GM18909 (cell line): ENCODE measurements at regions not wholly inside any gene's neighbourhood (a gene's known extent, or its start where the extent isn't known, plus 50 kb on each side); places are given as distances from the start of the nearest gene placed in this dataset.
"Not testable (repeated sequence)": the region's sequence is repeated elsewhere in the genome, so short reads cannot be mapped to it uniquely, and the experiment has no call there.

ENCODE experiments used
- ATAC-seq: cut with Tn5 transposase; IDR thresholded peaks from one replicate; pipeline ENCODE4 v1.9.1; 2021; ENCODE audit warnings: mild to moderate bottlenecking; ENCODE audit not compliant: unreplicated experiment, poor library complexity

DNA sequence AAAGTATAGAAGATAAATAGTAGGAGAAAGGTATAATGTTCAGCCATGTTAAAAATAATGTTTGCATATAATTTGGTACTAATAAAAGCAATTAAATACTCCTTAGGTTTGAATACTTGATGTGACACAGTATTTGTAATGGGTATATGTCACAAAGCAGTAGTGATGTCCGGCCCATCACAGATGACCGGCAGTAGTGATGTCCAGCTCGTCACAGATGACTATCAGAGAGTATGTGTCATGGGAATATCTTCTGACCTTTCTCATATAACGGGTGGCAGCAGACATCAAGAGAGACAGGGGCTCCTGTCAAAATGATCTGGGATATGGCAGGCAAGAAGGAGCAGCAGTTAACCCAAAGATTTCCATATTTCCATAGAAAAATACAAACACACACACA, 477.4 kb upstream of the KLF6 start:
- no peak for ATAC-seq

DNA sequence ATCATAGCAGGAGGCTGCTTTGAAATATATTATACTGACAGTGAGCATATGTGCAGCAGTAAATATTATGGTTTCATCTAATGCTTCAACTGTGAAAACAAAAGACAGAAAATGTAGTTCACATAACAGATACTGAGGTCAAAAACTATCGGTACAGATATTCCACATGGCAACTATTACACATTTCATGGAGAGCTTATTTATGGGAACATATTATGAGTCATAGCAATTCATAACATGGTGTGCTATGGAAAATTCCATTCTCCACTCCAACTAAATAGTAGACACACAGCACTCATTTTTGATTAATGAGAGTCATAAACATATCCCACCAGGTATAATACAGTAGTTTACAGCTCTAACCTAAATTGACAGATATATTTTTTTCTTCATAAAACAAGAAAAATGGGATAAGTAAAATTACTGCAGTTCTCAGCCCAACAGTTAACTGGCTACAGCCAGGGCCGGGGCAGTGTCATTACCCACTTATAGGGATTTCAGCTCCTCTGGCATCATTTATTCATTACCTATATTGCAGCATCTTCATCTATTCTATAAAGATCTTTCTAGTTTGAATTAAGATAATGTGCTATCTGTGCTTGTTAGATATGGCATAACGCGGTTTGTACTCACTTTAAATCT, 475.6 kb upstream of the KLF6 start:
- no peak for ATAC-seq

DNA sequence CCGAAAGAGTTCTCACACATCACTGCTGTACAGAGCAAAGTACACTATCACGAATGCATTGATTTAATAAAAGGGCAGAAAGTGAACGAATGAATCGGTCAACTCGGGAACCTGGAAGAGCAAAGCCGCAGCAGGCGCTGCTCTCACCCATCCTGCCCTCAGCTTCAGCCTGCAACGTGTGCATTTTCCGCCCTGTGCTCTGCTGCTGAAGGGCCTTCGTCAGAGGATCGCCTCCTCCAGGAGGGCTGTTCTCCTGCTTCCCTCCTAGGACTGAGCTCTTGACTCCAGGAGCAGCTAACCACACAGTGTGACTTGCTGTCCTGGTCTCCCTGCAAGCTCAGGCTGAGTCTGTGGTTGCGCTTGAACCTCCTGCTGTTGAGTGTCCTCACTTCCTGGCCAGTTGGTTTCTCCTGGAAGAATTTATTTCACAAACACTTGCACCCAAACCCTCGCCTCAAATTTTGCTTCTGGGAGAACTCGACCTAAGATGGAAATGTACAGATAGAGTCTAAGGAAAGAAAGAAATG, 473.0 kb upstream of the KLF6 start:
- ATAC-seq, result no peak

DNA sequence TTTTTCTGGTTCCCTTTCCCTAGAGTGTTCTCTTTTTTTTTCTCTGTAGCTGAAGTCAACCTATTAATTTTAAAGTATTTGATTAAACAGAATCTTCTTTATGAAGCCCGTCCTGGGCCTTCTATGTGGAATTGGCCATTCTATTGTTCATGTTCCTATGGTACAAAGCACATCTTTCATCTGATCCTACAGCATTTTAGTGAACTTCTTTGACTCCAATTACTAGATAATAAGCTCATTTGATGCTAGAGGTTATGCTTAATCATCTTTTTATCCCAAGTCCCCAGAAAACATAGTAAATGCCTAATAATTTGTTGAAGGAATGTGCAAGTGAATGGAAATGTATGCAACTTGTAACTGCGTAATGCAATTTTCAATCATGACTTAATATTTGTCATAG, 472.0 kb upstream of the KLF6 start:
- no peak for ATAC-seq

DNA sequence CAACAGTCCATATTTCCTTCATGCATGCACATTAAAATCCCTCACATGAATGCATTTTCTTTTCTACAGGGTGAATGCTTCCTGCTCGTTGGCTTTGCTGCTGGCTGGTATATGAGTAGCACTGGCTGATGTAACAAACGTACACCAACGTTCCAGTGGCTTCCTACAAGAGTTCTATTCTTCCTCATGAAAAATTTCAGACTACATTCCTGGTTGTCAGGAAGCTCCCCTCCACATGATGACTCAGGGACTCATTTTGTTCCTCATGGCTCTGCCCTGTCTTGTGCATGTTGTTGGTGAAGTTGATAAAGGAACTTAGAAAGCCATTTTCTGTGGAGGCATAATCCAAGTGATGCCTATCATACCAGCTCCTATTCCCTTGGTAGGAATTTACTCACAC, 470.7 kb upstream of the KLF6 start:
- ATAC-seq, result no peak

DNA sequence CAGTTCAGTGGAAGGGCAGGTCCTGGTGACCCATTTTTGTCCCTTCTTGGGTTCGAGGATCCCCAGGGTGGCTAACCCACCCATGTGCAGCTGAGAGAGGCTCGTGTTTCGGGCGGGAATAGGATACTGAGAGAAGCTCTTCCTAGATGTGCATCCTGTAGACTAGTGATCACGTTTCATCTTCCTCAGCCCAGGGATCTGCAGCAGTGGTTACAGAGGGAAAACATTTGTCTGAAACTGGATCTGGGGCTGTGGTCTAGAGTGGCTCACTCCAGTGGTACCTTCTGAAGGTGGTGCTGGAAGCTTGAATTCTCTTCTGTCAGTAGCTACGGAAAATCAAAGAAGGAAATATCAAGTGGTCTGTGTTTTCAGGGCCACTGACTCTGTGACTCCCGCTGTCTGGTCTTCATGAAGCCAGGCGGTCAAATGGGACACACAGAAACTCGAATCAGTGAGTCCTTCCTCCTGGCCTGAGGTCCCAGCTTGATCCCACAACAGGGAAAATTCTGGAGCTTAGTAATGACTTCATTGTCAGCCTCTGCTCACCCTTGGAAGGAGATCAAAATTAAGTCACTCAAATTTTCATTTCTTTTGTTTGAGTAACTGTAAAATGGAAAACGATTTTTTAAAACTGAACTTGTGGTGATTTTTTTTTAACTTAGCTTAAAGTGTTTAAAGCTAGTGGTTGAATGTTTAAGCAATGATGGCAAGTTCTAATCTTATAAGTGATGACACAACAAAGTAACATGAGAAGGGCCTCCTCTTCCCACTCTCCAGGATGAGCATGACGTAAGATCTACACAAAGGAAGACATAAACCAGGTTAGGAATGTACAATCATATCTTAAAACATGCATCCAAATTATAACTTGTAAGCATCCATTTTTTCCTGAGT, 469.3 kb upstream of the KLF6 start:
- no peak for ATAC-seq

DNA sequence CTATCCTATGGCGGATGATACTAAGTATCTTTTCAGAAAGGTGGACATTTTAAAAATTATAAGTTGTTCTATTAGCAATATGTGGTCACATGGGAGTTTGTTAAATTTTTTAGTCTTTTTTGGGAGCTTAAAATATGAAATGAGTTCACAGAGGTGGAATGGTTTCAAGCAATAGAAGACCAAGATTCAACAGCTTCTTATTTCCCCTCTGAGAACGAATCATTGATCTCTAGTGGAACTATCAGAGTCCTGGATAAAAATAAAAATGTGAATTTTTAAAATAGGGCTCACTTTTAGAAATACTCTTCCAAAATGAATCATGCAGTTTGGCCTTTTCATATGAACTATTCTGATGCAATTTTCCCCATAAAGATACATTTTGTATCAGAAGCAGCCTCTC, 467.7 kb upstream of the KLF6 start:
- ATAC-seq, result no peak

DNA sequence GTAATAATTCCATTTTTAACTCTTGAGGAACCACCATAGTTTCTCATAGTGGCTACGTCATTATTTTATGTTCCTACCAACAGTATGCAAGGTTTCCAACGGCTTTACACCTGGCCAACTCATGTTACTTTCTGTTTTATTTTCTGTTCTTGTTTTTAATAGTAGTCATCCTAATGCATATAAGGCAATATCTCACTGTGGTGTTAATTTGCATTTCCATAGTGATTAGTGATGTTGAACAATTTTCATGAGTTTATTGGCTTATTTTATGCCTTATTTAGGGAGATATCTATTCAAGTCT, 465.5 kb upstream of the KLF6 start:
- ATAC-seq, result no peak

DNA sequence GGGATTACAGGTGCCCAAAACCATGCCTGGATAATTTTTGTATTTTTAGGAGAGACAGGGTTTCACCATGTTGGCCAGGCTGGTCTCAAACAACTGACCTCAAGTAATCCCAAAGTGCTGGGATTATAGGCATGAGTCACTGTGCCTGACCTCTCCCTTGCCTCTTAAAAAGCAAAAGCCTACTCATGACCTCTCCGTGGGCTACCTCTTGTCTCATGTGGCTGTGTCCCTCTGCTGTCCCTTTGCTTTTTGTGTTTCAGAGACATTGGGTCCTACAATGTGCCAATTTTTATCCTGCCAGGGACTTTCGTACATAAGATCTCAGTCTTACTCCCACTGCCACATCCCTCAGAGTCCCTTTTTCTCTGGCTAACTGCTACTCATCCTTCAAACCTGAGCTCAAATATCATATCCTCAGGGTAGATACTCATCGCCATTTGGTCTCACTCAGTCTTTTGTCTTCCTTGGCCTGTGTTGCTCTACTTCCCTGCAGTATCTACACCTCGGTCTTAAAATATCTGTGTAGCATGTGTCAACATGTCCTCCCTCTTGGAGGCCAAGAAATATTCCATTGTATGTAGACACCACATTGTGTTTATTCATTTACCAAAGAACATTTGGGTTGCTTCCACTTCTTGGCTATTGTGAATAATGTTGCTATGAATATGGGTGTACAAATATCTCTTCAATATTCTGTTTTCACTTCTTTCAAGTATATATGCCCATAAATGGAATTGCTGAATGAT, 465.0 kb upstream of the KLF6 start:
- no peak for ATAC-seq

DNA sequence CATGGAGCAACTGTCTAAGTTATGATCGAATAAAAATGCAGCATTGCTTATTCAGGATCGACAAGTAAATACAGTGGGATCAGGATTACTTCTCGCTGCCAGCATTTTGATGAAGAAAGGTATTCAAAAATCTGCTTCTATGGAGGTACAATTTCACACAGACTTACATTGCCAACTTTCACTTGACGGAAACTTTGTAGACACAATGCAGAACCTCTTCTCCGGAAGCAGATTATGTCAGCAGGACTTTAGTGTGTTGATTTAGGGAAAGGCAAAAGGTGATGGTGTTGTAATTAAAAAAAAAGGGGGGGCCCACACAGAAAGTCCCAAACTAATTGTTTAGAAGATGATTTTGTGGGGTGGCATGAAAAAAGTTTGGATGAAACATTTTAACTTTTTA, 462.4 kb upstream of the KLF6 start:
- no peak for ATAC-seq

DNA sequence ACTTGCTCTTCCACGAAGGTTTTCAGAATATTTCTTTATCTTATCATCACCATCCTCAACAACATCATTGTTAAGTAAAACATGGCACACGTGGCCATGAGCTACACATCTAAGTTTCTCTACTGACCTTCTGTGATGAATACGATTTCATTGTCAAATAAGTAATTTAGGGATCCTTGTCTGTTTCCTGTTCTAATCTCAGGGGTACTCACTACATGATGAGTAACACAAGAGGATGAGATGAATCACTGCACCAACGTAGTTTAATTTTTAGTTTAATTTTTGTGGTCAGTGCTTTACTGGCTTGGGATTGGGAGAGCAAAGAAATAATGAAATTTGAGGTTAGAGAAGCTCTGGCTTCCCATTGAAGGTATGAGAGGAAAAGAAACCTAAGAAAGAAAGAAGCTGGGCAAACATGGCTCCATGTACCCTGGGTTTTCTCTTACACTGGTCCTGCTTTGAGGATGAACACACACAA, 461.9 kb upstream of the KLF6 start:
- no peak for ATAC-seq

DNA sequence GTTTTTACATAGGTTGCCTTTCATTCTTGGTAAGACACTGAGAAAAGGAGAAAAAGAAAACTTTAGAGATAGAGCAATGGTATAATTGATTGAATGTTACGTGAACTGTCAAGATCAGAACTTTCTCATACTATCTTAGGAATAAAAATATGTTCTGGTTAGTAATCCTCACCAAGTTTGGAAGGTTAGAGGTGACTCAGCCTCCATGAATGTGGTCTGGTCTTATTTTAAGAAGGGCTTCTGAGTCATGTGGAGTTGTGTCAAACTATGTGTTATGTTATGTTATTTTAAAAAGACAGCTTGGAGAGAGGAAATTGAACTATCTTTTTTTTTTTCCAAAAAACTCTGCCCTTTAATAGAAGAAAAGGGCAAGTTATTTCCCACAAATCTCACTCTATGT, 458.6 kb upstream of the KLF6 start:
- ATAC-seq, result no peak

DNA sequence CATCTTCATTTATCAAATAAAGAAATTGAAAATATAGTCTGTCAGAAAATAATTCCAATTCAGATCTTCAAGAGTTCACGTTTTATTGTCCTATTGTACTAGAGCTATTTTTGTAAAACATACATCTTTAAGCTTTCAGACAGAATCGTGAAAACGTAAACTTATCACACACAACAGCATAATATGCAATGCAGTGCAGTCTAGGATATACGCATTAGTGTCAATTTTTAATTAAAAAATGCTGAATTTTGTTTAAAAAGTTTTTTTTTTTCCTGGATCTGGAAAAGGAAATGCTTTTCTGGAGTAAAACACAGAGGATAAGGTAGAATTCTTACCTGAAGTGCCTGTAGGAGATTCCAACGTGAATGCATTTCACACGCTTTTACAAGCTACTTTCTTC, 458.2 kb upstream of the KLF6 start:
- ATAC-seq, result no peak

DNA sequence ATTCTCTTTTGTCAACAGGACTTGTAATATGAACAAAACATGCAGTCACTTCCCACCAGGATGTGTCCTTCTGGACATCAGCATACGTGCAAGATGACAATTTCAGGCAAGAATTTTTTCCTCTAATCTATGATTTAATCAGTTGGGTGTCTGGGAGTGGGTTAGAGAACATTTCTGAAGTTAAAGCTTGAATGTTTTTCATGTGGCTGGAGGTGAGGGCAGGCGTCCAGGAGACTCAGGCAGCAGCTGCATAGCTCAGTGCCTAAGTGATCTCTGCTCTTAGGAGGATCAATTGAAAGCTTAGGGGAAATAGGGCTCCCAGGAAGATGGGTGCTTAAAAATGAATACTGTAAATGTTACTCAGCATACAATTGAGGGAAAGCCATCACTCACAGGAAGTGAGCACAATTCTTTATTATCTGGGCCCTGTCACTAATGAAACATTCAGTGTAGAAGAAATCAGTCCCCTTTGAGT, 457.6 kb upstream of the KLF6 start:
- no peak for ATAC-seq

DNA sequence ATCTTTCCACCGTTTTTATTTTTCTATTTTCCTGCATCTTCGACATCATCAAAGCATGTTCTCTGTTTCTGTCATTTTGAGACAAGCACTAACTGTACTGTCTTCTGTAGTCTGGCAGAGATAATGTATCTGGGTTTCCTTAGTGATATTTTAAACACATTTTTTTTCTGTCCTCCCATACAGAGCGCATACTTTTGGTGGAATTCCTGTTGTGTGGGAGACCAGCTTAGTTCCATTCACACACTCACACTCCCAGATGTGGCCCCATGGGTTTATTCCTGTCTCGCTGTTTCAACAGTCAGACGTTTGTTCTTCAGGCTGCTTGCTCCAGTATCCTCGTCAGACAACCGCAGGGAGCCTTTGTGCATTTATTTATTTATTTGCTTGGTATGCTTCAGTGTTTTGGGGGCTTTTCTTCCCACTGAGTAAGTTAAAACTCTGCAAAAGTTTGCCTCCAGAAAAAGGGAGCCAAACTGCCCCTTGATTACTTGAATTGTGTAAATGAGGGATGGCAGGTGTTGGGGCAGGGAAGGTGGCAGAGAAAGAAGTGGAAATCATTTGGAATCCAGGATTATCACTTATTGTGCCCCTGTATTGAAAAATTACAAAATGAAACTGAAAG, 456.8 kb upstream of the KLF6 start:
- ATAC-seq, result no peak

DNA sequence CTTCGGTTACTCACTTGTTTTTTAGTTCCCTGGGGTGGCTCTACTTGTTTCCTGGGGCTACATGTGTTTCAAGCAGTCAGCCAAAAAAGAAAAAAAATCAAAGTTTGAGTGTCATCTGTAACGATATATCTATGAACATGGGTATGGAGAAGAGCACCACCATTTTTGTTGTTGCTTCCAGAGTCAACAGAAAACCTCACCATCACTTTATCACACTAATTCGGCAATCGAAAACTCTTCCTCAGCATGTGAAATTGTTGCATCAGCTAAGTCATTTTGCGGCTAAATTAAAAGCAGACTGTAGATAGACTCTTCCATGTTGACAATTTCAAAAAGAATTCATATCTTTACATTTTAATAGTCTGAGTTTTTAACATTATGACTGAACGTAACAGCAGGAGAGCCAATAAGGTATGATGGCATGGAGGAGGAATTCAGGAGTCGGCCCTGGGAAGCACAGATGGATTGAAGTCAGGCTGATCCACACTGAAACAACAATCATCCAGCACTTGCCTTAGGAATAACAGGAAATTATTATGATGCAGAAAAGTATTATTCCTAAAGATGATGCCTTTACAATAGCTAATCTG, 455.7 kb upstream of the KLF6 start:
- no peak for ATAC-seq

DNA sequence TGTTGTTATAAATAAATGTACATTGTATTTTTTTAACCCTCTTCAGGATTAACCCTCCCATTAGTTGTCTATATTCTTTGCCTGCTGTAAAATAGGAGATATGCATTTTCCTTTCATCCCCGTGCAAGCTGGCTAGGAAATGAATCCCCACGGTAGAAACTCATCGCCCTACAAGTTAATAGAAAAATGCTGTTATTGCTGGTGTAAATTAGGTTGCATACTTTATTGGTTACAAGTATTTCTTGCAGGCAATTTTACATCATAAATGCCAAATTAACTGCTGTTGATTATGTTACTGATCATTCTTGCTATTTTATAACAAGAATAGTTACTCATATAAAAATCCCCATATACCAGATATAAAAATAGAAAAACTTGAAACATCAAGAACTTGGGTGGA, 454.2 kb upstream of the KLF6 start:
- no peak for ATAC-seq

DNA sequence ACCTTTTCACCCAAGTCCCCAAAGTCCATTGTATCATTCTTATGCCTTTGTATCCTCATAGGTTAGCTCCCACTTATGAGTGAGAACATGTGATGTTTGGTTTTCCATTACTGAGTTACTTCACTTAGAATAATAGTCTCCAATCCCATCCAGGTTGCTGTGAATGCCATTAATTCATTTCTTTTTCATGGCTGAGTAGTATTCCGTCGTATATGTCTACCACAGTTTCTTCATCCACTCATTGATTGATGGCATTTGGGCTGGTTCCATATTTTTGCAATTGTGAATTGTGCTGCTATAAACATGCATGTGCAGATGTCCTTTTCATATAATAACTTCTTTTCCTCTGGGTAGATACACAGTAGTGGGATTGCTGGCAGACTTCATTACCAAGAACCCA, 451.9 kb upstream of the KLF6 start:
- ATAC-seq, result not testable (repeated sequence)

DNA sequence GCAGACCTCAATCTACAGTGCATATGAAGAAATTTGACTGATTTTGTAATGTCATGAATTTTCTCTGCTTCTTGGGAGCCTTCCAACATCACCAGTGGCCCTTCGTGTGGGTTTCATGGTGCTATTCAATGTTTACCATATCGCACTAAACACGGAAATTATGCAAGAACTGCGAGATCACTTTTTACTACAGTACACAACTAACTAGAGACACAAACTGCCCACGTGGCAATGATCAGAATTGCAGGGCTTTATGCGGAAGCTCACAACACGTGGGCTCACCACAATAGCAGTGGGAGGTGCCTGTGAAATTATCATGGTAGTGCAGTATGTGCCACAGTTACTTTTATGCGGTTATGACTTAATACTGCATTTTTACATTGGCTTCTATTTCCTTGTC, 449.7 kb upstream of the KLF6 start:
- ATAC-seq, result no peak

DNA sequence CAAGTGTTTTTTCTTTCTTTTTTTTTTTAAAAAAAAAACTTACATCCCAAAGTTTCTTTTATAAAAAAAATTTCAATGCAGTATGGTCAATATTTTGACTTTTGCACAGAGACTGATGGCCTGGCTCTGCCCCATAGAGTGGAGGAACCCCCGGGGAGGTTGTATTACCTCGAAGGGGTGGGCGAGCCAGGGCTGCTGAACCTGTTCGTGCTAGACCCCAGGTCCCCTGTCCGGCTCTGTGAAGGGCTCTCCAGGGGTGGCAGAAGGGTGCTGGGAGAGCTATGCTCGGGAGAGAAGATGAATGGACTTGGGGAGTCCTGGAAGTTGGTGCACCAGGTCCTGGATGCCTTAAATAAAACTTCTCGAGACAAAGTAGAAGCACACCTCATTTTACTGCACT, 446.4 kb upstream of the KLF6 start:
- ATAC-seq, result no peak
